Type B pancreatic cell (in vitro differentiated cells): ENCODE measurements at regions not wholly inside any gene's neighbourhood (a gene's known extent, or its start where the extent isn't known, plus 50 kb on each side); places are given as distances from the start of the nearest gene placed in this dataset.

Source experiments
- DNase-seq: peaks from one replicate; pipeline ENCODE4 v3.0.0; 2021; ENCODE audit warnings: mixed read lengths; ENCODE audit not compliant: unreplicated experiment; ENCODE audit errors: extremely low spot score
- H3K27ac Mint-ChIP-seq: 2 replicates; pipeline ENCODE4 v1.8.0; 2021; ENCODE audit warnings: mild to moderate bottlenecking, mixed read lengths
- H3K27me3 Mint-ChIP-seq: 2 replicates; pipeline ENCODE4 v1.8.0; 2021; ENCODE audit warnings: mixed read lengths
- H3K36me3 Mint-ChIP-seq: 2 replicates; pipeline ENCODE4 v1.8.0; 2021; ENCODE audit warnings: mixed read lengths
- H3K4me1 Mint-ChIP-seq: one replicate; pipeline ENCODE4 v1.8.0; 2021; ENCODE audit warnings: mixed read lengths; ENCODE audit not compliant: unreplicated experiment
- H3K4me3 Mint-ChIP-seq: 2 replicates; pipeline ENCODE4 v1.8.0; 2021; ENCODE audit warnings: mild to moderate bottlenecking, mixed read lengths
- H3K9me3 Mint-ChIP-seq: 2 replicates; pipeline ENCODE4 v1.8.0; 2021; ENCODE audit warnings: mixed read lengths
- CTCF ChIP-seq: fragments of 200-600 bp; sonication (generic); conservative IDR thresholded peaks from 2 replicates; pipeline ENCODE4 v1.5.0; 2021; ENCODE audit warnings: antibody characterized with exemption, mild to moderate bottlenecking

- H3K36me3 Mint-ChIP-seq: no peaks in the 10 kb centered on the region
- H3K4me3 Mint-ChIP-seq: no peak overlapping the region
- H3K9me3 Mint-ChIP-seq: no peaks in the 10 kb centered on the region
- no peak for TF ChIP-seq CTCF
- peaks cover 3% of the 10 kb centered on the region for H3K27me3 Mint-ChIP-seq
- peaks cover 26% of the 10 kb centered on the region for H3K4me1 Mint-ChIP-seq
- no peak overlapping the region for H3K27ac Mint-ChIP-seq
- no peak for DNase-seq
Observed at GRCh38 chr20:48385527-48385926, 442.3 kb downstream of the PREX1 start.

- DNase-seq: no peak
- Mint-ChIP-seq H3K27ac (no peak overlapping the region), H3K27me3 (peaks cover 3% of the 10 kb centered on the region), H3K4me1 (peaks cover 30% of the 10 kb centered on the region), H3K4me3 (no peak overlapping the region), H3K9me3 (no peaks in the 10 kb centered on the region), H3K36me3 (no peaks in the 10 kb centered on the region)
- no peak for TF ChIP-seq CTCF
Observed at GRCh38 chr20:48385114-48385513, 442.7 kb downstream of the PREX1 start.

- Mint-ChIP-seq H3K4me3 (no peak overlapping the region), H3K36me3 (no peaks in the 10 kb centered on the region), H3K4me1 (peaks cover 31% of the 10 kb centered on the region), H3K9me3 (no peaks in the 10 kb centered on the region), H3K27me3 (peaks cover 3% of the 10 kb centered on the region), H3K27ac (no peak overlapping the region)
- DNase-seq: no peak
- no peak for TF ChIP-seq CTCF
Observed at GRCh38 chr20:48384147-48384818, 443.5 kb downstream of the PREX1 start.

- peaks cover 27% of the 10 kb centered on the region for H3K4me1 Mint-ChIP-seq
- H3K9me3 Mint-ChIP-seq: no peaks in the 10 kb centered on the region
- no peak for TF ChIP-seq CTCF
- H3K36me3 Mint-ChIP-seq: no peaks in the 10 kb centered on the region
- no peak overlapping the region for H3K4me3 Mint-ChIP-seq
- H3K27ac Mint-ChIP-seq: no peak overlapping the region
- peaks cover 3% of the 10 kb centered on the region for H3K27me3 Mint-ChIP-seq
- no peak for DNase-seq
Observed at GRCh38 chr20:48383252-48383651, 444.5 kb downstream of the PREX1 start.

- Mint-ChIP-seq H3K4me3 (no peak overlapping the region), H3K4me1 (peaks cover 27% of the 10 kb centered on the region), H3K9me3 (no peaks in the 10 kb centered on the region), H3K27ac (no peak overlapping the region), H3K36me3 (no peaks in the 10 kb centered on the region), H3K27me3 (no peaks in the 10 kb centered on the region)
- no peak for DNase-seq
- no peak for TF ChIP-seq CTCF
Observed at GRCh38 chr20:48382304-48382703, 445.5 kb downstream of the PREX1 start.
